ENCODE measurements at regions not wholly inside any gene's neighbourhood (a gene's known extent, or its start where the extent isn't known, plus 50 kb on each side); places are given as distances from the start of the nearest gene placed in this dataset.

GRCh38 chr5:112065781-112066180, 308.8 kb upstream of the NREP start:
- Histone ChIP-seq H3K79me2 (ENCODE audit: control insufficient read depth, insufficient read depth, low read length) (no peaks in the 10 kb centered on the region), H3K4me3 (replicated peaks in 1 of 3; ENCODE audit: insufficient read depth in 1 of 3, low read depth in 1 of 3, low read length in 3 of 3) (no peak overlapping the region), H3K27me3 (ENCODE audit: control insufficient read depth in 2 of 2, insufficient read depth in 2 of 2, low read length in 2 of 2) (no peaks in the 10 kb centered on the region), H3K4me1 (ENCODE audit: control insufficient read depth, extremely low read depth, insufficient read depth, low read length) (no peaks in the 10 kb centered on the region), H3K9me1 (replicated peaks; ENCODE audit: control insufficient read depth, extremely low read depth, insufficient read depth, low read length) (no peaks in the 10 kb centered on the region), H3K9me3 (replicated peaks; ENCODE audit: control insufficient read depth, insufficient read depth, low read length) (no peaks in the 10 kb centered on the region), H3K4me2 (ENCODE audit: insufficient read depth, low read length) (no peak overlapping the region), H2AFZ (ENCODE audit: low read depth, low read length) (no peak overlapping the region), H3K36me3 (ENCODE audit: control insufficient read depth in 2 of 2, extremely low read depth in 1 of 2, insufficient read depth in 2 of 2, low read length in 2 of 2) (no peaks in the 10 kb centered on the region), H3K27ac (ENCODE audit: insufficient read depth, low read depth, low read length) (no peak overlapping the region), H4K20me1 (replicated peaks; ENCODE audit: control insufficient read depth, extremely low read depth, insufficient read depth, low read length) (no peaks in the 10 kb centered on the region), H3K9ac (replicated peaks; ENCODE audit: extremely low read depth, insufficient read depth, low read length) (no peak overlapping the region)
- dilution Hi-C loops (cut with MboI; ENCODE audit: extremely low pct_ligation_motif_present, low sequenced_read_pairs) (no loop called here), intact Hi-C loops (cut with micrococcal nuclease) (no loop called here)
- BruUV-seq (replicated peaks) = no TSS peak
- no peak for TF ChIP-seq CTCF (IDR thresholded peaks at IDR 0.05; ENCODE audit: extremely low read depth in 1 of 2, insufficient read depth in 1 of 2, low read depth in 1 of 2, low read length in 2 of 2)
- TF ChIP-seq EZH2 (IDR thresholded peaks at IDR 0.05; ENCODE audit: borderline replicate concordance, low read depth, low read length, severe bottlenecking) = no peak
- TF ChIP-seq MYC (IDR thresholded peaks at IDR 0.05; ENCODE audit: low read depth, low read length) = no peak
- TF ChIP-seq JUN (IDR thresholded peaks at IDR 0.05; ENCODE audit: borderline replicate concordance, insufficient read depth, insufficient read length, low read depth) = no peak
- TF ChIP-seq FOS (IDR thresholded peaks at IDR 0.05; ENCODE audit: borderline replicate concordance, insufficient read depth, low read length) = no peak
- no peak for TF ChIP-seq MAX (IDR thresholded peaks at IDR 0.05; ENCODE audit: insufficient read depth, insufficient read length)
- TF ChIP-seq POLR2AphosphoS5 (IDR thresholded peaks at IDR 0.05; ENCODE audit: insufficient read depth, low read depth, low read length) = no peak
- TF ChIP-seq POLR2A (IDR thresholded peaks at IDR 0.05; ENCODE audit: low read depth, low read length) = no peak
- TF ChIP-seq GATA2 (IDR thresholded peaks at IDR 0.05; ENCODE audit: insufficient read depth, insufficient read length, low read depth, low read length) = no peak
- no peak for FAIRE-seq
- ChIA-PET POLR2A (no interaction called here), CTCF (no interaction called here)
- DNase-seq (ENCODE audit: low read depth, low spot score) = no peak
